ENCODE measurements at regions not wholly inside any gene's neighbourhood (a gene's known extent, or its start where the extent isn't known, plus 50 kb on each side); places are given as distances from the start of the nearest gene placed in this dataset.

- no peak for ATAC-seq
- intact Hi-C loops (cut with DNase I; ENCODE audit: low total_unique reads) = no loop called here
These were observed 108.1 kb downstream of the MAP3K21 start for GRCh38 chr1:233435622-233436021.

DNA sequence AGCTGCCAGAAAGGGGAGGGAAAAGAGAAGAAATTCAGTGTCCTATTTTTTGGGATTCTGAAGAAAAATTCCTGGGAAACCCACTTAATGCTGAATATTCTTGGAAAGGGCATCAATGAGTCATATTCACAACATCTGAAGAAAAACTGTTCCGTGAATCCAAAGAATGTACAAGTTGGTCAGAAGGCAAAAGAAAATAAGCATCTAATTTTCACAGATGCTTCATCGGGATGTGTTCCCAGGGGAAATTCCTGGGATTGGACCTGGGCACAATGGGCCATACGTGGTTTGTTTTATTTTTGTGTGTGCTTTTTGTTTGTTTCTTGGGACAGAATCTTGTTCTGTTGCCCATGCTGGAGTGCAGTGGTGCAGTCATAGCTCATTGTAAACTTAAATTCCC lies 112.2 kb downstream of the MAP3K21 start:
- no peaks in the 10 kb centered on the region for H3K4me1 ChIP-seq
- H3K27me3 ChIP-seq = peaks cover 0 to 3% (median 0%) of the 10 kb centered on the region in 3 donors
- in situ Hi-C loops (cut with MboI; ENCODE audit: low sequenced_read_pairs in 4 of 4) (loop anchor here in 2 of 4 donors (25.0 kb wide), 2 partner anchors 348 to 373 kb away; no protein-coding TSS in a partner anchor), intact Hi-C loops (cut with DNase I; ENCODE audit: low total_unique reads) (no loop called here)
- H3K27ac ChIP-seq = no peak overlapping the region
- ATAC-seq = no peak
- DNase-seq = no peak
- no peaks in the 10 kb centered on the region for H3K36me3 ChIP-seq
- no peaks in the 10 kb centered on the region for H3K9me3 ChIP-seq
- no peak for TF ChIP-seq POLR2A (IDR thresholded peaks at IDR 0.05)
- TF ChIP-seq CTCF (IDR thresholded peaks at IDR 0.05 in 4 of 5, conservative IDR thresholded peaks at IDR 0.05 in 1 of 5) = no peak
- H3K4me3 ChIP-seq = no peak overlapping the region

More at GRCh38 chr1:233435622-233436021, 108.1 kb downstream of the MAP3K21 start:
- Histone ChIP-seq H3K4me1 (no peaks in the 10 kb centered on the region), H3K9me3 (no peaks in the 10 kb centered on the region), H3K27me3 (peaks cover 0 to 3% (median 0%) of the 10 kb centered on the region in 3 donors), H3K36me3 (no peaks in the 10 kb centered on the region), H3K27ac (no peak overlapping the region), H3K4me3 (no peak overlapping the region)
- no peak for DNase-seq
- in situ Hi-C loops (cut with MboI; ENCODE audit: low sequenced_read_pairs in 4 of 4) = loop anchor here in 2 of 4 donors (25.0 kb wide), 2 partner anchors 352 to 377 kb away; no protein-coding TSS in a partner anchor
- TF ChIP-seq CTCF (IDR thresholded peaks at IDR 0.05 in 4 of 5, conservative IDR thresholded peaks at IDR 0.05 in 1 of 5) (no peak), POLR2A (IDR thresholded peaks at IDR 0.05) (no peak)

- in situ Hi-C loops (cut with MboI; ENCODE audit: low sequenced_read_pairs in 4 of 4) = loop anchor here in 2 of 4 donors (25.0 kb wide), 2 partner anchors 346 to 371 kb away; no protein-coding TSS in a partner anchor
- intact Hi-C loops (cut with DNase I; ENCODE audit: low total_unique reads) = no loop called here
These were observed 113.5 kb downstream of the MAP3K21 start for GRCh38 chr1:233440951-233441401.

GRCh38 chr1:233442026-233442780 lies 114.7 kb downstream of the MAP3K21 start:
- TF ChIP-seq CTCF (IDR thresholded peaks at IDR 0.05 in 4 of 5, conservative IDR thresholded peaks at IDR 0.05 in 1 of 5) = no peak
- TF ChIP-seq POLR2A (IDR thresholded peaks at IDR 0.05) = no peak
- H3K9me3 ChIP-seq = no peaks in the 10 kb centered on the region
- intact Hi-C loops (cut with DNase I; ENCODE audit: low total_unique reads) = no loop called here
- H3K27me3 ChIP-seq = peaks cover 0 to 3% (median 0%) of the 10 kb centered on the region in 3 donors
- H3K27ac ChIP-seq = no peak overlapping the region
- no peak overlapping the region for H3K4me3 ChIP-seq
- no peaks in the 10 kb centered on the region for H3K36me3 ChIP-seq
- in situ Hi-C loops (cut with MboI; ENCODE audit: low sequenced_read_pairs in 4 of 4) = loop anchor here in 2 of 4 donors (25.0 kb wide), 2 partner anchors 345 to 370 kb away; no protein-coding TSS in a partner anchor
- DNase-seq = no peak
- H3K4me1 ChIP-seq = no peaks in the 10 kb centered on the region
- ATAC-seq = no peak

More at GRCh38 chr1:233440951-233441401, 113.5 kb downstream of the MAP3K21 start:
- Histone ChIP-seq H3K27me3 (peaks cover 0 to 3% (median 0%) of the 10 kb centered on the region in 3 donors), H3K4me3 (no peak overlapping the region), H3K36me3 (no peaks in the 10 kb centered on the region), H3K4me1 (no peaks in the 10 kb centered on the region), H3K27ac (no peak overlapping the region), H3K9me3 (no peaks in the 10 kb centered on the region)
- no peak for ATAC-seq
- no peak for DNase-seq
- TF ChIP-seq CTCF (IDR thresholded peaks at IDR 0.05 in 4 of 5, conservative IDR thresholded peaks at IDR 0.05 in 1 of 5) = no peak
- no peak for TF ChIP-seq POLR2A (IDR thresholded peaks at IDR 0.05)

Data from gastrocnemius medialis (tissue), 4 donors.